ENCODE measurements at regions not wholly inside any gene's neighbourhood (a gene's known extent, or its start where the extent isn't known, plus 50 kb on each side); places are given as distances from the start of the nearest gene placed in this dataset.

DNA sequence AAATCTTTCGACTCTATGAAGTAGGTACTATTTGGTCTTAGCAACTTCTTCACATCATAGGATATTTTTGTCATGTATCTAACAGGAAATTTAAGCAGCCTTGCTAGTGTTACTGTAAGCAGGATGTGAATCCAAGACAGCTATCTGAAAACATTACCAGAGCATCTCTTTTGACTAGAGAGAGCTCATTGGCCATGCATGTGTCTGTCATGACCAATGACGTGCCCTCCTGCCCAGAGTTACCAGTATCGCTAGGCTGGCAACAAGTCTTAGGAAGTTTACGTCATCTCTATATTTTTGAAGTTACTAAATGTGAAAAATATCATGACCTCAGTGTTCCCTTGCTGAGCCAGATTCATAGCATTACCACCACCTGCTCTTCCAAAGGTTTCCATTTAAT, 130.9 kb upstream of the TP63 start:
- 96 to 97% methylated on average over 4 of the region's 4 CpGs for WGBS, 2 donors
- H3K4me1 ChIP-seq, result no peaks in the 10 kb centered on the region
- ATAC-seq (ENCODE audit: low FRiP score in 2 of 2), result no peak

DNA sequence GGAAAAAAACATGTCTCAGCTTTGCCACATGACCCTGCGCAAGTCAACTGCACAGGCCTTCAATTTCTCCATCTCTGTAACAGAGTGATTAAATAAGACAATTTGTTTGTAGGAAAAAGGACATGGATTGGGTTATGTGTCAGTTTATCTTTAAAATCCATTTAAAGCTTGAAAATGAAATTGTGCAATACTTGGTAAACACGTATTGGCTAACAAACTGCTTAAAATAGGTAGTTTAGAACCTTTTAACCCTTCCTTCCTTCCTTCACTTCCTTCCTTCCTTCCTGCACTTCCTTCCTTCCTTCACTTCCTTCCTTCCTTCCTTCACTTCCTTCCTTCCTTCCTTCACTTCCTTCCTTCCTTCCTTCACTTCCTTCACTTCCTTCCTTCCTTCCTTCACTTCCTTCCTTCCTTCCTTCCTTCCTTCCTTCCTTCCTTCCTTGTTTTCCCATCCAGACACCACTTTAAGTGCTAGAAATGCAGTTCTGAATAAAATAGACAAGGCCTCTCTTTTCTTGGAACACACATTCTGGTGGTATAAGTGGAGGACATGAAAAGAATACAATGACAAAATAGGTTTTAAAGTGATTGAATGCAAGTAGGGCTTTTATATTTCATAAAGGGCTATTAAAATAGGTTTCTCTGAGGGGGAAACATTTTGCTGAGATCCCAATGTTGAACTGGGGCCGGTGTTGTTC, 130.2 kb upstream of the TP63 start:
- DNase-seq (no peak), ATAC-seq (ENCODE audit: low FRiP score in 2 of 2) (no peak)
- H3K27me3 ChIP-seq, result no peaks in the 10 kb centered on the region
- no peak overlapping the region for H3K27ac ChIP-seq
- no peak overlapping the region for H3K4me3 ChIP-seq
- TF ChIP-seq POLR2AphosphoS5 (IDR thresholded peaks at IDR 0.05) (no peak), POLR2A (IDR thresholded peaks at IDR 0.05) (no peak), EP300 (IDR thresholded peaks at IDR 0.05) (no peak)
- TF ChIP-seq, protein P1, sequence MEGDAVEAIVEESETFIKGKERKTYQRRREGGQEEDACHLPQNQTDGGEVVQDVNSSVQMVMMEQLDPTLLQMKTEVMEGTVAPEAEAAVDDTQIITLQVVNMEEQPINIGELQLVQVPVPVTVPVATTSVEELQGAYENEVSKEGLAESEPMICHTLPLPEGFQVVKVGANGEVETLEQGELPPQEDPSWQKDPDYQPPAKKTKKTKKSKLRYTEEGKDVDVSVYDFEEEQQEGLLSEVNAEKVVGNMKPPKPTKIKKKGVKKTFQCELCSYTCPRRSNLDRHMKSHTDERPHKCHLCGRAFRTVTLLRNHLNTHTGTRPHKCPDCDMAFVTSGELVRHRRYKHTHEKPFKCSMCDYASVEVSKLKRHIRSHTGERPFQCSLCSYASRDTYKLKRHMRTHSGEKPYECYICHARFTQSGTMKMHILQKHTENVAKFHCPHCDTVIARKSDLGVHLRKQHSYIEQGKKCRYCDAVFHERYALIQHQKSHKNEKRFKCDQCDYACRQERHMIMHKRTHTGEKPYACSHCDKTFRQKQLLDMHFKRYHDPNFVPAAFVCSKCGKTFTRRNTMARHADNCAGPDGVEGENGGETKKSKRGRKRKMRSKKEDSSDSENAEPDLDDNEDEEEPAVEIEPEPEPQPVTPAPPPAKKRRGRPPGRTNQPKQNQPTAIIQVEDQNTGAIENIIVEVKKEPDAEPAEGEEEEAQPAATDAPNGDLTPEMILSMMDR (IDR thresholded peaks at IDR 0.05), result no peak
- no peaks in the 10 kb centered on the region for H3K9me3 ChIP-seq
- 52 to 55% methylated on average over 3 of the region's 3 CpGs for WGBS, 2 donors
- no peaks in the 10 kb centered on the region for H3K4me1 ChIP-seq
- H3K36me3 ChIP-seq, result no peaks in the 10 kb centered on the region

More for the DNA sequence above, 130.9 kb upstream of the TP63 start:
- Histone ChIP-seq H3K9me3 (no peaks in the 10 kb centered on the region), H3K27ac (no peak overlapping the region), H3K4me3 (no peak overlapping the region), H3K36me3 (no peaks in the 10 kb centered on the region), H3K27me3 (no peaks in the 10 kb centered on the region)
- TF ChIP-seq EP300 (IDR thresholded peaks at IDR 0.05), result no peak
- no peak for TF ChIP-seq POLR2AphosphoS5 (IDR thresholded peaks at IDR 0.05)
- TF ChIP-seq, protein P1 (IDR thresholded peaks at IDR 0.05), result no peak
- no peak for TF ChIP-seq POLR2A (IDR thresholded peaks at IDR 0.05)
- no peak for DNase-seq

DNA sequence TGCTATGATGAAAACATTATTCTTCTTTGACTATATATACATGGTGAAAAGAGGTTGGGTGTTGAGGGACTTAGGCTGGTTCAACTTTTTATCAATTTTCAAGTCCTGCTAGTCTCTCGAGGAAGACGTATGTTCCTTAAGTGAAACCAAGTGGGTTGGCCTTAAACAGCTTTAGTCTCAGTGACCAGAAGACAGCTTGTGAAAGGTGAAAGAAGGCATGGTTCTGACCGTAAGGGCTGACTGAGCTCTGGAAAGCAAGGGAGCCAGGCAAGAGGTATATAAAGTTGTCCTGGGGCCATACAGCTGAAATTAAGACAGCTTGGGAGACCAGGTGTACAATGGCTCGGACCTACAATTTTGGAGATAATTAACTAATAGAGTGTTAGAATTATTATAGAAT, 128.9 kb upstream of the TP63 start:
- H3K4me1 ChIP-seq, result no peaks in the 10 kb centered on the region
- WGBS, 2 donors, result 92 to 93% methylated on average over 4 of the region's 4 CpGs
- ATAC-seq (ENCODE audit: low FRiP score in 2 of 2) (no peak), DNase-seq (no peak)
- no peaks in the 10 kb centered on the region for H3K9me3 ChIP-seq
- H3K27me3 ChIP-seq, result no peaks in the 10 kb centered on the region
- H3K36me3 ChIP-seq, result no peaks in the 10 kb centered on the region
- TF ChIP-seq POLR2A (IDR thresholded peaks at IDR 0.05) (no peak), POLR2AphosphoS5 (IDR thresholded peaks at IDR 0.05) (no peak), EP300 (IDR thresholded peaks at IDR 0.05) (no peak)
- TF ChIP-seq, protein P1 (IDR thresholded peaks at IDR 0.05), result no peak
- no peak overlapping the region for H3K4me3 ChIP-seq
- no peak overlapping the region for H3K27ac ChIP-seq

DNA sequence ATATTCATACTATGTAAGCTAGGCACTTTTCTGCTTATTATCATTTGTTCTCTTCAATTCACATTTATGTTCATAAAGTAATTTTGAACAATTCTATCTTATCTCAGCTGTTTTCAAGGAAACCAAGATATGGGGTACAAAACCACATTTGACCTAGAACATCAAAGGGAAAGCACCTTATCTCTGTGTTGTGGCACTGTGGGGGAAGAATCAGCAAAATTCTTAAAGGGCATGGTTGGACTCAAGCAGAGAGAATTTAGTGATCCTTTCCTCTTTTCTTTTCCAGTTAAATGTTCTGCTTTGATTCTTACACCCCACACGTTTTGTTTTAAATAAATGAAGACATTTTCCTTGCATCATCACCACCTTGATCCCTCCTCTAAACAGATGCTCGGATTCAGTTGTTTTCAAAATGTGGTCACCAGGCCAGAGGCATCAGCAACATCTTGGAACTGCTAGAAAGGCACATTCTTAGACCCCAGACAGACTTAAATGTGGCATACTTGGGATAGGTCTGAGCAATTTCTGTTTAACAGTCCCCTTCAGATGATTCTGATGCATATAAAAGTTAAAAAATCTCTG, 128.4 kb upstream of the TP63 start:
- Histone ChIP-seq H3K4me3 (no peak overlapping the region), H3K36me3 (no peaks in the 10 kb centered on the region), H3K27me3 (no peaks in the 10 kb centered on the region), H3K9me3 (no peaks in the 10 kb centered on the region), H3K27ac (no peak overlapping the region), H3K4me1 (no peaks in the 10 kb centered on the region)
- DNase-seq (no peak), ATAC-seq (ENCODE audit: low FRiP score in 2 of 2) (no peak)
- TF ChIP-seq, protein P1 (IDR thresholded peaks at IDR 0.05), result no peak
- TF ChIP-seq POLR2AphosphoS5 (IDR thresholded peaks at IDR 0.05) (no peak), EP300 (IDR thresholded peaks at IDR 0.05) (no peak), POLR2A (IDR thresholded peaks at IDR 0.05) (no peak)
- 58 to 62% methylated on average over 2 of the region's 2 CpGs for WGBS, 2 donors

DNA sequence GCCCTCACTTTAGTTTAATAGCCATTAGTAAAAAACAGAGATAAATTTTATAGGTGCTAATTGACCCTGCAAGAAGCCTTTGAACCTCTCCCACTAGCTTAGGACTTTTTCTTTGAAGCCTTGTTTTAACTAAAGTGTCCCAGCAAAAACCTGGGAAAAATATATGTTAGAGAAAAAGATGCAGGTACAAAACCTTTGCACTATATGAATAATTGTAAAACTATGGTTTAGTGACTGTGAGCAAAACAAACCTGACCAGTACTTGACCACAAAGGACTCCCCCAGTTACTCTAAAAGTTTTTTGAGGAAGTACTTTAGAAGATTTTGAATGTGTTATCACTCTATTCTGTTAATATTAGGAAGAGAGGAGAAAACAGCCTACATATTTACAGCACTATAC, 123.3 kb upstream of the TP63 start:
- TF ChIP-seq, protein P1 (IDR thresholded peaks at IDR 0.05), result no peak
- TF ChIP-seq EP300 (IDR thresholded peaks at IDR 0.05) (no peak), POLR2AphosphoS5 (IDR thresholded peaks at IDR 0.05) (no peak), POLR2A (IDR thresholded peaks at IDR 0.05) (no peak)
- Histone ChIP-seq H3K4me3 (no peak overlapping the region), H3K9me3 (no peaks in the 10 kb centered on the region), H3K27me3 (no peaks in the 10 kb centered on the region), H3K4me1 (no peaks in the 10 kb centered on the region), H3K27ac (no peak overlapping the region), H3K36me3 (no peaks in the 10 kb centered on the region)
- no peak for DNase-seq
- ATAC-seq (ENCODE audit: low FRiP score in 2 of 2), result no peak
